ENCODE measurements at regions not wholly inside any gene's neighbourhood (a gene's known extent, or its start where the extent isn't known, plus 50 kb on each side); places are given as distances from the start of the nearest gene placed in this dataset.

DNA sequence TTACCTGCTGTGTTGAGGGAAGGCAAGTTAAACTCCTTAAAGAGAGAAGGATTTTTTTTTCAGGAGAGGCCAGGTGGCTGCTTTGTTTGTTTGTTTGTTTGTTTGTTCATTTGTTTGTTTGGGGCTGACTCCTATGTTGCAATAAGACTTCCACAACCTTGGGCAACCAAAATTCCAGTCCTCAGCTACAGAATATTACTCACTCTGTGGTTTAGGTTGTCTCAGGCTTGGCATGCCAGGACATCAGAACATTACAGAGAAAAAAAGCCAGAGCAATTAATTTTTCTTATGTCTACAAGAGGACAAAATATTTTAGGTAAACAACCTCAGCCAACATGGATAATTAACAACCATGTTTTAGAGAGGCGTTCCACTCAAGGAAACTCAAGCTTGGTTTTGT is 156.7 kb upstream of the ATP11B start:
- no peaks in the 10 kb centered on the region for H3K4me1 ChIP-seq (ENCODE audit: control insufficient read depth, extremely low read depth, insufficient read depth, low read length)
- H3K79me2 ChIP-seq (ENCODE audit: control insufficient read depth, insufficient read depth, low read length), result no peaks in the 10 kb centered on the region
- TF ChIP-seq, protein P1, sequence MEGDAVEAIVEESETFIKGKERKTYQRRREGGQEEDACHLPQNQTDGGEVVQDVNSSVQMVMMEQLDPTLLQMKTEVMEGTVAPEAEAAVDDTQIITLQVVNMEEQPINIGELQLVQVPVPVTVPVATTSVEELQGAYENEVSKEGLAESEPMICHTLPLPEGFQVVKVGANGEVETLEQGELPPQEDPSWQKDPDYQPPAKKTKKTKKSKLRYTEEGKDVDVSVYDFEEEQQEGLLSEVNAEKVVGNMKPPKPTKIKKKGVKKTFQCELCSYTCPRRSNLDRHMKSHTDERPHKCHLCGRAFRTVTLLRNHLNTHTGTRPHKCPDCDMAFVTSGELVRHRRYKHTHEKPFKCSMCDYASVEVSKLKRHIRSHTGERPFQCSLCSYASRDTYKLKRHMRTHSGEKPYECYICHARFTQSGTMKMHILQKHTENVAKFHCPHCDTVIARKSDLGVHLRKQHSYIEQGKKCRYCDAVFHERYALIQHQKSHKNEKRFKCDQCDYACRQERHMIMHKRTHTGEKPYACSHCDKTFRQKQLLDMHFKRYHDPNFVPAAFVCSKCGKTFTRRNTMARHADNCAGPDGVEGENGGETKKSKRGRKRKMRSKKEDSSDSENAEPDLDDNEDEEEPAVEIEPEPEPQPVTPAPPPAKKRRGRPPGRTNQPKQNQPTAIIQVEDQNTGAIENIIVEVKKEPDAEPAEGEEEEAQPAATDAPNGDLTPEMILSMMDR (IDR thresholded peaks at IDR 0.05; ENCODE audit: extremely low read depth in 1 of 2, insufficient read depth in 1 of 2, low read depth in 1 of 2, low read length in 2 of 2), result no peak
- no peak for TF ChIP-seq POLR2AphosphoS5 (IDR thresholded peaks at IDR 0.05; ENCODE audit: insufficient read depth, low read depth, low read length)
- dilution Hi-C loops (cut with MboI; ENCODE audit: extremely low pct_ligation_motif_present, low sequenced_read_pairs), result no loop called here
- intact Hi-C loops (cut with micrococcal nuclease), result no loop called here
- no peak overlapping the region for H3K9ac ChIP-seq (replicated peaks; ENCODE audit: extremely low read depth, insufficient read depth, low read length)
- BruUV-seq (replicated peaks), result no TSS peak
- no peak overlapping the region for H3K4me2 ChIP-seq (ENCODE audit: insufficient read depth, low read length)
- H3K9me1 ChIP-seq (replicated peaks; ENCODE audit: control insufficient read depth, extremely low read depth, insufficient read depth, low read length), result no peaks in the 10 kb centered on the region
- ChIA-PET CTCF (interaction anchor here (0.6 kb wide), 1 partner anchor 15 kb away, joined by 3 read pairs; no protein-coding TSS in a partner anchor), POLR2A (no interaction called here)
- H4K20me1 ChIP-seq (replicated peaks; ENCODE audit: control insufficient read depth, extremely low read depth, insufficient read depth, low read length), result no peaks in the 10 kb centered on the region
- H3K9me3 ChIP-seq (replicated peaks; ENCODE audit: control insufficient read depth, insufficient read depth, low read length), result no peaks in the 10 kb centered on the region
- H3K36me3 ChIP-seq (ENCODE audit: control insufficient read depth in 2 of 2, extremely low read depth in 1 of 2, insufficient read depth in 2 of 2, low read length in 2 of 2), result no peaks in the 10 kb centered on the region
- H2AFZ ChIP-seq (ENCODE audit: low read depth, low read length), result no peak overlapping the region
- FAIRE-seq, result no peak
- no peak for DNase-seq (ENCODE audit: low read depth, low spot score)
- H3K27ac ChIP-seq (ENCODE audit: insufficient read depth, low read depth, low read length), result no peak overlapping the region
- no peak overlapping the region for H3K4me3 ChIP-seq (replicated peaks in 1 of 3; ENCODE audit: insufficient read depth in 1 of 3, low read depth in 1 of 3, low read length in 3 of 3)
- H3K27me3 ChIP-seq (ENCODE audit: control insufficient read depth in 2 of 2, insufficient read depth in 2 of 2, low read length in 2 of 2), result no peaks in the 10 kb centered on the region

DNA sequence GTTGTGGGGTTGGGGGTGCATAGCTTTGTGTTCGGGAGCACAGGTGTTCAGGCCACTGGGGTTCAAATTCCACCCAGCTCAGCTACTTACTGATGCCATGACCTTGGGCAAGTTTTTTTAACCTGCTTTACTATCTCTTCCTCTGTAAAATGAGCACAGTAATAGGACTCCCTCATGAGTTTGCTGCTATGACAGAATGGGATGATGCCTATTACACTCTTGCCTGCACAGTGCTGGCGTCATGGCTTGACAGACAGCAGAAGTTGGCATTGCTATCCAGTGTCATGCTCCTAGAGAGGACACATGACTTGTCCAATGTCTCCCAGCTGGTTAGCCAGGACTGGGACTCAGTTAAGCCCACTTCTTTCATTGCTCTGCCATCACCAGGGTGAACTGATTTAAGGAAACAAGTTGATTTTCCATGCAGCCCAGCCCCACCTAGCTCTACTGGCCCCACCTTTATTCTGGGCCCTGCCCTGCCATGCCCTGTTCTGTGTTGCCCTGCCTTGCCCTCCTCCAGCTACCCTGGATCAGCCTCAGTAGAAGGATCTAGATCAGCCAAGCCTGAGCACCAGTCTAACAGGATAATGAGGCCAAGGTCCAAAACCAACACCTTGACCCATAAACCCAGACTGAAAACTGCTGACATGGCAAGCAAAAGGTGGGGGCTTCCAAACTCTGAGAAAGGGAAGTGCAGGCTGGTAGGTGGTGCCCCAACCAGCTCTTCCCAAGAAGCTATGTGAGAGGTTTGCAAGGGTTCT is 155.8 kb upstream of the ATP11B start:
- POLR2A ChIA-PET, result no interaction called here
- H3K4me2 ChIP-seq (ENCODE audit: insufficient read depth, low read length), result no peak overlapping the region

More for the DNA sequence above, 155.8 kb upstream of the ATP11B start:
- H3K9me1 ChIP-seq (replicated peaks; ENCODE audit: control insufficient read depth, extremely low read depth, insufficient read depth, low read length), result no peaks in the 10 kb centered on the region
- DNase-seq (ENCODE audit: low read depth, low spot score), result no peak
- no peak for TF ChIP-seq POLR2A (IDR thresholded peaks at IDR 0.05; ENCODE audit: low read depth, low read length)
- no peak for TF ChIP-seq FOS (IDR thresholded peaks at IDR 0.05; ENCODE audit: borderline replicate concordance, insufficient read depth, low read length)
- TF ChIP-seq GATA2 (IDR thresholded peaks at IDR 0.05; ENCODE audit: insufficient read depth, insufficient read length, low read depth, low read length), result no peak
- TF ChIP-seq, protein P1 (IDR thresholded peaks at IDR 0.05; ENCODE audit: extremely low read depth in 1 of 2, insufficient read depth in 1 of 2, low read depth in 1 of 2, low read length in 2 of 2), result no peak
- no peak for TF ChIP-seq JUN (IDR thresholded peaks at IDR 0.05; ENCODE audit: borderline replicate concordance, insufficient read depth, insufficient read length, low read depth)
- TF ChIP-seq EZH2 (IDR thresholded peaks at IDR 0.05; ENCODE audit: borderline replicate concordance, low read depth, low read length, severe bottlenecking), result no peak
- no peak for TF ChIP-seq MYC (IDR thresholded peaks at IDR 0.05; ENCODE audit: low read depth, low read length)
- no peak for TF ChIP-seq POLR2AphosphoS5 (IDR thresholded peaks at IDR 0.05; ENCODE audit: insufficient read depth, low read depth, low read length)
- TF ChIP-seq, protein P2, sequence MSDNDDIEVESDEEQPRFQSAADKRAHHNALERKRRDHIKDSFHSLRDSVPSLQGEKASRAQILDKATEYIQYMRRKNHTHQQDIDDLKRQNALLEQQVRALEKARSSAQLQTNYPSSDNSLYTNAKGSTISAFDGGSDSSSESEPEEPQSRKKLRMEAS (IDR thresholded peaks at IDR 0.05; ENCODE audit: insufficient read depth, insufficient read length), result no peak
- no peaks in the 10 kb centered on the region for H3K79me2 ChIP-seq (ENCODE audit: control insufficient read depth, insufficient read depth, low read length)
- intact Hi-C loops (cut with micrococcal nuclease) (no loop called here), dilution Hi-C loops (cut with MboI; ENCODE audit: extremely low pct_ligation_motif_present, low sequenced_read_pairs) (no loop called here)
- H2AFZ ChIP-seq (ENCODE audit: low read depth, low read length), result no peak overlapping the region
- H3K4me3 ChIP-seq (replicated peaks in 1 of 3; ENCODE audit: insufficient read depth in 1 of 3, low read depth in 1 of 3, low read length in 3 of 3), result no peak overlapping the region
- CTCF ChIA-PET, result interaction anchor here (0.6 kb wide), 1 partner anchor 16 kb away, joined by 3 read pairs; no protein-coding TSS in a partner anchor
- BruUV-seq (replicated peaks), result no TSS peak
- no peaks in the 10 kb centered on the region for H4K20me1 ChIP-seq (replicated peaks; ENCODE audit: control insufficient read depth, extremely low read depth, insufficient read depth, low read length)
- no peak for FAIRE-seq
- H3K9me3 ChIP-seq (replicated peaks; ENCODE audit: control insufficient read depth, insufficient read depth, low read length), result no peaks in the 10 kb centered on the region
- H3K4me1 ChIP-seq (ENCODE audit: control insufficient read depth, extremely low read depth, insufficient read depth, low read length), result no peaks in the 10 kb centered on the region
- no peaks in the 10 kb centered on the region for H3K27me3 ChIP-seq (ENCODE audit: control insufficient read depth in 2 of 2, insufficient read depth in 2 of 2, low read length in 2 of 2)
- no peak overlapping the region for H3K27ac ChIP-seq (ENCODE audit: insufficient read depth, low read depth, low read length)
- no peak overlapping the region for H3K9ac ChIP-seq (replicated peaks; ENCODE audit: extremely low read depth, insufficient read depth, low read length)
- H3K36me3 ChIP-seq (ENCODE audit: control insufficient read depth in 2 of 2, extremely low read depth in 1 of 2, insufficient read depth in 2 of 2, low read length in 2 of 2), result no peaks in the 10 kb centered on the region
